K562 (cell line): ENCODE measurements at regions not wholly inside any gene's neighbourhood (a gene's known extent, or its start where the extent isn't known, plus 50 kb on each side); places are given as distances from the start of the nearest gene placed in this dataset.

ENCODE experiments used
- ATAC-seq: fragments of 200-7000 bp; cut with Tn5 transposase; 3 replicates; pipeline ENCODE4 v1.9.1; 2020; ENCODE audit warnings: moderate library complexity
- BruUV-seq: library from RNA; stranded (reverse); fragments of 400-500 nt; replicated peaks from 2 replicates; lab custom pipeline; 2021; lab: Mats Ljungman, UMichigan
- CTCF ChIA-PET: fragments of 300-600 bp; formaldehyde crosslinking; extraction: SDS; loops from one replicate; lab custom pipeline; 2021; ENCODE audit warnings: low intra/inter-chr PET ratio; lab: Yijun Ruan, JAX
- POLR2A ChIA-PET: fragments of 300-600, 350-650 bp; sonication (Branson Sonifier 250); formaldehyde crosslinking; extraction: SDS; loops from one replicate; lab custom pipeline; 2021; ENCODE audit warnings: antibody characterized with exemption, inconsistent platforms; lab: Yijun Ruan, JAX
- DNase-seq, 4 experiments: peaks; one replicate each; pipeline versions ENCODE4 v3.0.0 to v3.0.0-alpha.2; 2011 to 2018; ENCODE audit warnings: low spot score in 3 of 4, mixed read lengths in 3 of 4; ENCODE audit errors: extremely low read depth in 1 of 4
- FAIRE-seq: peaks from 2 replicates; lab custom pipeline; 2011; peaks lifted over from hg19 to GRCh38; lab: Jason Lieb, UNC
- H2AFZ ChIP-seq: 2 replicates; pipeline ENCODE4 v1.6.0; 2011; ENCODE audit warnings: low read depth, low read length, control low read depth, inconsistent platforms
- H3K27ac ChIP-seq: fragments of 200-600 bp; 3 replicates; pipeline ENCODE4 v1.8.0; 2011; ENCODE audit warnings: low read depth, mild to moderate bottlenecking, control low read depth, inconsistent platforms, low read length, moderate library complexity, mixed read lengths; ENCODE audit errors: extremely low read depth
- H3K27me3 ChIP-seq, 2 experiments: fragments of 300-600 bp in 1 of 2; 2 replicates in 1 of 2; 3 replicates in 1 of 2; pipeline versions ENCODE4 v1.6.0 to v1.8.0; 2011; ENCODE audit warnings: inconsistent platforms in 2 of 2, low read length in 2 of 2, mild to moderate bottlenecking in 1 of 2, mixed read lengths in 1 of 2, moderate library complexity in 1 of 2; ENCODE audit not compliant: control insufficient read depth in 2 of 2, insufficient read depth in 2 of 2
- H3K36me3 ChIP-seq: fragments of 300-600 bp; 3 replicates; pipeline ENCODE4 v1.8.0; 2011; ENCODE audit warnings: mild to moderate bottlenecking, low read length, inconsistent platforms; ENCODE audit not compliant: control insufficient read depth, insufficient read depth
- H3K4me1 ChIP-seq, 2 experiments: fragments of 200-600 bp in 1 of 2; replicated peaks in 1 of 2; 2 replicates in 1 of 2; 3 replicates in 1 of 2; pipeline versions ENCODE4 v1.5.1 to v1.8.0; 2011; ENCODE audit warnings: inconsistent platforms in 2 of 2, low read length in 2 of 2, mild to moderate bottlenecking in 1 of 2, mixed read lengths in 1 of 2, moderate library complexity in 1 of 2; ENCODE audit not compliant: control insufficient read depth in 2 of 2, insufficient read depth in 2 of 2
- H3K4me2 ChIP-seq: 2 replicates; pipeline ENCODE4 v1.6.1; 2011; ENCODE audit warnings: low read length, control low read depth, inconsistent platforms, mixed read lengths; ENCODE audit not compliant: insufficient read depth
- H3K4me3 ChIP-seq: fragments of 200-600 bp; sonication (generic), shearing (Covaris generic); 2 replicates; pipeline ENCODE4 v1.5.1; 2016; ENCODE audit warnings: control low read depth, inconsistent platforms
- H3K79me2 ChIP-seq: fragments of 200-600 bp; 3 replicates; pipeline ENCODE4 v1.8.0; 2011; ENCODE audit warnings: low read length, inconsistent platforms; ENCODE audit not compliant: control insufficient read depth, insufficient read depth
- H3K9ac ChIP-seq, 2 experiments: 2 replicates each; pipeline versions ENCODE4 v1.6.0 to v1.6.1; 2011; ENCODE audit warnings: low read depth in 2 of 2, low read length in 2 of 2, control low read depth in 1 of 2, inconsistent platforms in 1 of 2, mild to moderate bottlenecking in 1 of 2, mixed read lengths in 1 of 2; ENCODE audit not compliant: insufficient read depth in 1 of 2
- H3K9me1 ChIP-seq: one replicate; pipeline ENCODE4 v1.6.0; 2011; ENCODE audit warnings: inconsistent platforms, mild to moderate bottlenecking, low read length, moderate library complexity; ENCODE audit not compliant: control insufficient read depth, insufficient read depth
- H3K9me3 ChIP-seq: replicated peaks from 2 replicates; pipeline ENCODE4 v1.5.1; 2011; ENCODE audit warnings: low read depth, low read length, inconsistent platforms; ENCODE audit not compliant: control insufficient read depth, insufficient read depth
- H4K20me1 ChIP-seq: replicated peaks from 2 replicates; pipeline ENCODE4 v1.6.1; 2011; ENCODE audit warnings: low read length, inconsistent platforms, mixed read lengths; ENCODE audit not compliant: control insufficient read depth, insufficient read depth
- CREB3 ChIP-seq: fragments of 450-650 bp; conservative IDR thresholded peaks from 2 replicates; pipeline ENCODE4 v1.6.1; 2016; ENCODE audit warnings: missing genetic modification characterization, low read depth, mild to moderate bottlenecking, missing compliant biosample characterization, moderate library complexity
- ELF1 ChIP-seq: fragments of 200-800 bp; sonication (Bioruptor generic); IDR thresholded peaks from 2 replicates; pipeline ENCODE4 v1.6.1; 2016; ENCODE audit warnings: missing genetic modification characterization, missing compliant biosample characterization
- ERF ChIP-seq: fragments of 450-650 bp; formaldehyde crosslinking; IDR thresholded peaks from 2 replicates; pipeline ENCODE4 v1.4.0; 2020; ENCODE audit warnings: mild to moderate bottlenecking, mixed read lengths
- MCM2 ChIP-seq: fragments of 450-650 bp; IDR thresholded peaks from 2 replicates; pipeline ENCODE4 v1.6.1; 2017; ENCODE audit warnings: low read depth, mild to moderate bottlenecking
- PTRF ChIP-seq: fragments of 450-650 bp; IDR thresholded peaks from 2 replicates; pipeline ENCODE4 v1.6.1; 2016; ENCODE audit warnings: mild to moderate bottlenecking, missing genetic modification characterization, missing compliant biosample characterization
- SAP30 ChIP-seq: fragments of 200-600 bp; sonication (generic); IDR thresholded peaks from 2 replicates; pipeline ENCODE4 v1.6.1; 2012; ENCODE audit warnings: borderline replicate concordance, low read depth, mild to moderate bottlenecking, moderate library complexity, low read length, control low read depth, inconsistent platforms; ENCODE audit not compliant: insufficient read depth, poor library complexity, severe bottlenecking
- SFPQ ChIP-seq: fragments of 200-400 bp; formaldehyde crosslinking; IDR thresholded peaks from 2 replicates; pipeline ENCODE4 v1.6.1; 2017; ENCODE audit warnings: mild to moderate bottlenecking, low read depth, low read length, moderate library complexity
- USF1 ChIP-seq: sonication (generic); formaldehyde crosslinking; IDR thresholded peaks from 2 replicates; pipeline ENCODE4 v1.9.0; 2022; ENCODE audit warnings: mild to moderate bottlenecking, missing genetic modification reagents
- ZNF133 ChIP-seq: fragments of 250-450 bp; sonication (Bioruptor Pico); IDR thresholded peaks from 2 replicates; pipeline ENCODE4 v1.4.0; 2020; ENCODE audit warnings: mild to moderate bottlenecking
- ZNF785 ChIP-seq: fragments of 250-450 bp; sonication (Bioruptor Pico); IDR thresholded peaks from 2 replicates; pipeline ENCODE4 v1.4.0; 2020; ENCODE audit warnings: mild to moderate bottlenecking
- WGBS: fragments of 100-300 bp; shearing (Covaris generic); methylation state at CpG from one replicate; pipeline ENCODE4 v1.1.6; 2016; ENCODE audit warnings: low coverage, mixed read lengths; ENCODE audit not compliant: insufficient coverage; ENCODE audit errors: missing lambda C conversion rate; 5-methylcytosine and 5-hydroxymethylcytosine counted together
- in situ Hi-C: fragments of 300-500 bp; cut with MboI; formaldehyde crosslinking; loops from 4 replicates; pipeline ENCODE4 v1.15.0; 2018; ENCODE audit warnings: inconsistent platforms, mixed read lengths
- intact Hi-C: fragments of 100-400 bp; cut with micrococcal nuclease; formaldehyde crosslinking; loops from 2 replicates; pipeline ENCODE4 v1.14.2; 2022

GRCh38 chr14:78092040-78092439 is 78.1 kb upstream of the NRXN3 start:
- ChIA-PET CTCF (no interaction called here), POLR2A (interaction anchor here (0.8 kb wide), 1 partner anchor 10 kb away, joined by 3 read pairs; no protein-coding TSS in a partner anchor)
- H3K4me2 ChIP-seq: no peak overlapping the region
- H3K36me3 ChIP-seq: no peaks in the 10 kb centered on the region
- DNase-seq (no peak), FAIRE-seq (no peak), ATAC-seq (no peak)
- no peak overlapping the region for H3K4me3 ChIP-seq
- TF ChIP-seq SFPQ (no peak), USF1 (CRISPR knock-in tag) (no peak), ZNF785 (CRISPR knock-in tag) (no peak), ZNF133 (CRISPR knock-in tag) (no peak), SAP30 (no peak), CREB3 (no peak), ERF (no peak), MCM2 (no peak), ELF1 (tag) (no peak), PTRF (tag) (no peak)
- H3K4me1 ChIP-seq: no peaks in the 10 kb centered on the region
- intact Hi-C loops: no loop called here
- H3K27me3 ChIP-seq: peaks cover 9 to 26% of the 10 kb centered on the region in 2 experiments; a peak in 3 of 5 replicates
- in situ Hi-C loops: no loop called here
- no peaks in the 10 kb centered on the region for H3K79me2 ChIP-seq
- H3K9ac ChIP-seq: no peak overlapping the region
- H4K20me1 ChIP-seq: no peaks in the 10 kb centered on the region
- no TSS peak for BruUV-seq
- no peaks in the 10 kb centered on the region for H3K9me3 ChIP-seq
- H2AFZ ChIP-seq: no peak overlapping the region
- WGBS: 0% methylated on average over 4 of the region's 7 CpGs
- no peaks in the 10 kb centered on the region for H3K9me1 ChIP-seq
- no peak overlapping the region for H3K27ac ChIP-seq
